ENCODE measurements at regions not wholly inside any gene's neighbourhood (a gene's known extent, or its start where the extent isn't known, plus 50 kb on each side); places are given as distances from the start of the nearest gene placed in this dataset.

DNA sequence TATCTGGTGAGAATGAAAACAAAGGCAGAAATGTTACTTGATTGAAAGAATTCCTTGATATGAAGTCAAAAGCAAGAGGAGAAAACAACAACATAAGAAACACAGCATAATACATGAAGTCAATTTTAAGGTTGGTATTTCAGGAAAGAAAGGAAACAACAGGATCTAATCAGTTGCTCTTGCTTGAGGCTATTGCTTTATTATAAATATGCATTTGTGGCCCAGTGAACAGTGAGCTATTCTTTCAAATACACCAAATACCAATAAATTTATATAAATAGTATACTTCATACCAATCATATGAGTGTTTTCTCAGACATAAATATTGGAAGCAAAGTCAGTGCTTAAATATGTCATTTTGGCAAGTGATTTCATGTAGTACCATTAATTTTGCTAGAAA, 806.6 kb downstream of the NXPH1 start:
- no peaks in the 10 kb centered on the region for H3K36me3 ChIP-seq
- intact Hi-C loops (cut with DNase I; ENCODE audit: low total_unique reads): no loop called here
- no peaks in the 10 kb centered on the region for H3K27me3 ChIP-seq
- no peak for DNase-seq
- H3K4me1 ChIP-seq: no peaks in the 10 kb centered on the region
- peaks cover 0 to 3% (median 0%) of the 10 kb centered on the region in 4 donors for H3K9me3 ChIP-seq
- H3K27ac ChIP-seq: no peak overlapping the region
- H3K4me3 ChIP-seq: no peak overlapping the region
- TF ChIP-seq POLR2A (IDR thresholded peaks at IDR 0.05) (no peak), EP300 (IDR thresholded peaks at IDR 0.05) (no peak), POLR2AphosphoS5 (IDR thresholded peaks at IDR 0.05) (no peak)
- TF ChIP-seq, protein P1, sequence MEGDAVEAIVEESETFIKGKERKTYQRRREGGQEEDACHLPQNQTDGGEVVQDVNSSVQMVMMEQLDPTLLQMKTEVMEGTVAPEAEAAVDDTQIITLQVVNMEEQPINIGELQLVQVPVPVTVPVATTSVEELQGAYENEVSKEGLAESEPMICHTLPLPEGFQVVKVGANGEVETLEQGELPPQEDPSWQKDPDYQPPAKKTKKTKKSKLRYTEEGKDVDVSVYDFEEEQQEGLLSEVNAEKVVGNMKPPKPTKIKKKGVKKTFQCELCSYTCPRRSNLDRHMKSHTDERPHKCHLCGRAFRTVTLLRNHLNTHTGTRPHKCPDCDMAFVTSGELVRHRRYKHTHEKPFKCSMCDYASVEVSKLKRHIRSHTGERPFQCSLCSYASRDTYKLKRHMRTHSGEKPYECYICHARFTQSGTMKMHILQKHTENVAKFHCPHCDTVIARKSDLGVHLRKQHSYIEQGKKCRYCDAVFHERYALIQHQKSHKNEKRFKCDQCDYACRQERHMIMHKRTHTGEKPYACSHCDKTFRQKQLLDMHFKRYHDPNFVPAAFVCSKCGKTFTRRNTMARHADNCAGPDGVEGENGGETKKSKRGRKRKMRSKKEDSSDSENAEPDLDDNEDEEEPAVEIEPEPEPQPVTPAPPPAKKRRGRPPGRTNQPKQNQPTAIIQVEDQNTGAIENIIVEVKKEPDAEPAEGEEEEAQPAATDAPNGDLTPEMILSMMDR (IDR thresholded peaks at IDR 0.05): no peak

GRCh38 chr7:9241826-9242225, 808.4 kb downstream of the NXPH1 start:
- H3K4me1 ChIP-seq: no peaks in the 10 kb centered on the region
- WGBS, 5 donors: 46 to 68% (median 62%) methylated on average over 1 of the region's 1 CpG
- H3K27me3 ChIP-seq: no peaks in the 10 kb centered on the region
- peaks cover 0 to 3% (median 0%) of the 10 kb centered on the region in 4 donors for H3K9me3 ChIP-seq
- H3K36me3 ChIP-seq: no peaks in the 10 kb centered on the region
- no peak for DNase-seq
- intact Hi-C loops (cut with DNase I; ENCODE audit: low total_unique reads): no loop called here
- H3K27ac ChIP-seq: no peak overlapping the region
- H3K4me3 ChIP-seq: no peak overlapping the region
- TF ChIP-seq, protein P1 (IDR thresholded peaks at IDR 0.05): no peak

- Histone ChIP-seq H3K4me3 (no peak overlapping the region), H3K27ac (no peak overlapping the region), H3K27me3 (no peaks in the 10 kb centered on the region), H3K36me3 (no peaks in the 10 kb centered on the region), H3K4me1 (no peaks in the 10 kb centered on the region), H3K9me3 (peaks cover 0 to 3% (median 0%) of the 10 kb centered on the region in 4 donors)
- intact Hi-C loops (cut with DNase I; ENCODE audit: low total_unique reads): no loop called here
- TF ChIP-seq, protein P1 (IDR thresholded peaks at IDR 0.05): no peak
- no peak for TF ChIP-seq POLR2A (IDR thresholded peaks at IDR 0.05)
- no peak for TF ChIP-seq POLR2AphosphoS5 (IDR thresholded peaks at IDR 0.05)
- no peak for TF ChIP-seq EP300 (IDR thresholded peaks at IDR 0.05)
- 69 to 82% (median 80%) methylated on average over 3 of the region's 3 CpGs for WGBS, 5 donors
- DNase-seq: no peak
Measured at GRCh38 chr7:9242636-9243035, 809.2 kb downstream of the NXPH1 start.

GRCh38 chr7:9250876-9251275, 817.5 kb downstream of the NXPH1 start:
- no peak for DNase-seq
- Histone ChIP-seq H3K9me3 (peaks cover 0 to 12% (median 5%) of the 10 kb centered on the region in 4 donors), H3K36me3 (no peaks in the 10 kb centered on the region), H3K27me3 (no peaks in the 10 kb centered on the region), H3K4me3 (no peak overlapping the region), H3K27ac (no peak overlapping the region), H3K4me1 (no peaks in the 10 kb centered on the region)
- intact Hi-C loops (cut with DNase I; ENCODE audit: low total_unique reads): no loop called here
- TF ChIP-seq POLR2A (IDR thresholded peaks at IDR 0.05) (no peak), POLR2AphosphoS5 (IDR thresholded peaks at IDR 0.05) (no peak), EP300 (IDR thresholded peaks at IDR 0.05) (no peak)
- TF ChIP-seq, protein P1 (IDR thresholded peaks at IDR 0.05): no peak
- WGBS, 5 donors: 46 to 86% (median 71%) methylated on average over 3 to 4 of the region's 4 CpGs
